Lung microvascular endothelial cell (primary cell): ENCODE measurements at regions not wholly inside any gene's neighbourhood (a gene's known extent, or its start where the extent isn't known, plus 50 kb on each side); places are given as distances from the start of the nearest gene placed in this dataset.
"Not testable (repeated sequence)": the region's sequence is repeated elsewhere in the genome, so short reads cannot be mapped to it uniquely, and the experiment has no call there.

Experiments used
- DNase-seq, 2 donors: peaks; one replicate each; pipeline versions ENCODE4 v3.0.0 to v3.0.0-alpha.2; 2010; ENCODE audit warnings: low read depth in 2 of 2

DNA sequence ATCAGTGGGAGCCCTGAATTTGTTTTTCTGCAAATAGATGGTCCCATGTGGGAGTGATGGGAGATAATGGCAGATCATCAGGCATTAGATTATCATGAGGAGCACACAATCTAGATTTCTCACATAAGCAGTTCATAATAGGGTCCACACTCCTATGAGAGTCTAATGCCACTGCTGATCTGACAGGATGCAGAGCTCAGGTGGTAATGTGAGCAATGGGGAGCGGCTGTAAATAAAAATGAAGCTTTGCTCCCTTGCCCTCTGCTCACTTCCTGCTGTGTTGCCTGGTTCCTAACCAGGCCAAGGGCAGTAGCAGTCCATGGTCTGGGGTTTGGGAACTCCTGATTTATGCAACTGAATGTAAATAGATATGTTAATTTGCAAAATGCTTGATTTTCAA is 538.6 kb downstream of the TRAM1L1 start:
- no peak for DNase-seq

DNA sequence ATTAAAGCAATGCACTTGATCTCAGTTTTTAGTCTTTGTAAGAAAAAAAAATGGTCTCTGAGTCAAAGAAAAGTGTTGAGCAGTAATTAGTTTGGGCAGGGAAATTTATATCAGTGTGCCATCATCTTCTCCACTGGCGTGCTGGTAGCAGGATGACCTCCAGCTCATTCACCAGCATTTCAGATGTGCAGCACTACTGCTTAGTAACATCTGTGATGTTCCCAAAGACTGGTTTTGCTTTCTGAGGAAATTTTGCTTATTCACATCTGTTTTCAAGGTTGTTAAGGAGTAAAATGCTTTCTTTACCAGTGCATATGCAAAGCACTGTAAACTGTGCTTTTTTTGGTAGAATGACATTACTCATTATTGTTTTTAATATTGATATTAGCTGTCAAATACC is 540.4 kb downstream of the TRAM1L1 start:
- DNase-seq = no peak

DNA sequence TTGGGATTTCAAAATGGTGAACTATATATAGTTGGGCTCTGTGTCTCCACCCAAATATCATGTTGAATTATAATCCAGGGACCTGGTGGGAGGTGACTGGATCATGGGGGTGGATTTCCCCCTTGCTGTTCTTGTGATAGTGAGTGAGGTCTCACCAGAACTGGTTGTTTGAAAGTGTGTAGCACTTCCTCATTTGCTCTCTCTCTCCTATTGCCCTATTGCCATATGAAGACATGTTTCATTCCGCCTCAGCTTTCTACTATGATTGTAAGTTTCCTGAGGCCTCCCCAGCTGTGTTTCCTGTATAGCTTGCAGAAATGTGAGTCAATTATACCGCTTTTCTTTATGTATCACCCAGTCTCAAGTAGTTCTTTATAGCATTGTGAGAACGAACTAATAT is 545.6 kb downstream of the TRAM1L1 start:
- no peak for DNase-seq

DNA sequence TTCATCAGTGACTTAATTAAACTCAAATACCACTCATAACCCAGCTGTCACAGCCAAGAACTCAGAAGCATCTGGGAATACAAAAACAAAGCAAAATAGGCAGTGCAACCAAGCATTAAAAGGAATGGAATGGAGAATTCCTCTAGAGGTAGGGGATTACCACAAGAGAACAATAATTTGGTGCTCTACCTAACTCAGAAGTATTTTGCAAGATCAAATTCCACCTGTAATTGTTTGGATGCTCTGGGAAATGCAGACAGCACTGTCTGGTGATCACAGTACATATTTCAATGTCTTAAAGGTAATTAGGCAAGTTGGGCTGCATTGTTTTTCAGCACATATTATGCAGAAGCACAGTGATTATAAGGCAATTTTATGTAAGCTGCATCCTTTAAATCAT is 547.5 kb downstream of the TRAM1L1 start:
- DNase-seq = no peak

DNA sequence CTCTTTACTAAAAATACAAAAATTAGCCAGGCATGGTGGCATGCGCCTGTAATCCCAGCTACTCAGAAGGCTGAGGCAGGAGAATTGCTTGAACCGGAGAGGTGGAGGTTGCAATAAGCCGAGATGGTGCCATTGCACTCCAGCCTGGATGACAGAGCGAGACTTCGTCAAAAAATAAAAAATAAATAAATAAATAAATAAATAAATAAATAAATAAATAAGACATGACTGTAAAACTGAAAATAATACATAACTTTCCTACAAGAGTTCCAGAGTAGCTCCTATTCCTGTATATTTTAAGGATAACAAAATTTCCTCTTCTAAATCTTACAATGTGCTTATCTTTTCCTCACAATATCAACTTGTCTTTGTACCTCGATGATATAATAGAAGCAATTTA is 549.4 kb downstream of the TRAM1L1 start:
- DNase-seq = not testable (repeated sequence)

DNA sequence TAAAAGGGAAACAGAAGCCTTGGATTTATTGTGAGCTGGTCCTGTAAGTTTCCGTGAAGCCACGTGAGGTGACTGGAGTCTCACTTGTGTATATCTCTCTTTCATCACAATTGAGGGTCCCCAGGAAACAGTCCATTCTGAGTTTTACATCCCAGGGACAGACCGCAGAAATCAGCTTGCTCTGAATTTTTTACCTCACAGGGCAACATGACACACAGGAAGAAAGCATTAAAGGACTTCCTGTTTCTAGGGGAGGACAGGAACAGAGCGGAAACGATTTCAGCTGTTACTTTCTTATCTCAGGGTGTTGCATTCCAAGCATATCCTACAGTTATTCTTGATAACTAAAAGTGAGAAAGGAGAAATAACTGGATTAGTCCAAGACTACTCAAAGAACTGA is 553.5 kb downstream of the TRAM1L1 start:
- no peak for DNase-seq

DNA sequence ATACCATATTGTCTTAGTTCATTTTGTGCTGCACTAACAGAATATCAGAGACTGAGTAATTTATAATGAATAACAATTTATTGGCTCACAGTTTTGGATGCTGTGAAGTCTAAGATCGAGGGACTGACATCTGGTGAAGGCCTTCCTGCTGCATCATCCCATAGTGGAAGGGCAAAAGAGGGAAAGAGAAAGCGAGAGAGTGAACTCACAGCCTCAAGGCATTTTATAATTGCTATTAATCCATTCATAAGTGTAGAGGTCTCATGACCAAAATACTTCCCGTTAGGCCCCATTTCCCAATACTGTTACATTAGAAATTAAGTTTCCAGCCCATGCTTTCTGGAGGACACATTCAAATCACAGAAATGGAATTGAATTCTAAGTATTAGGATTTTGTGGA is 554.4 kb downstream of the TRAM1L1 start:
- DNase-seq = no peak

DNA sequence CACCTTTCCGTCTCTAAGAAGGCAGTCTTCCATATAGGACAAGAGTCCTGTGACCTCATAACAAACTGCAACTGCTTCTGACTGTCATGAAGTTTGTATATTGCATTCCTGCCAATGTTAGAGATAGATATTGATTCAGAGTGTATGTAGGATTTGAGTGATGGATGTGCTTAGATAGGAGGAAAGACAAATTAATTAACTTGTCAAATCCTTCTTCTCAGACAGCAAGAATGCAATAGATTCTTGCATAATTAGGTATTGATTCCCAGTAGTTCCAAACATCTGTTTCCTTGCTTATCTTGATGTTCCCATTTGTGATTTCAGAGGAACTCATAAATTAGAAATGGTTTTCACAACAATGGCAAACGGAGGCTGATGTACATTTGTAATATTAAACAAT is 555.3 kb downstream of the TRAM1L1 start:
- no peak for DNase-seq

DNA sequence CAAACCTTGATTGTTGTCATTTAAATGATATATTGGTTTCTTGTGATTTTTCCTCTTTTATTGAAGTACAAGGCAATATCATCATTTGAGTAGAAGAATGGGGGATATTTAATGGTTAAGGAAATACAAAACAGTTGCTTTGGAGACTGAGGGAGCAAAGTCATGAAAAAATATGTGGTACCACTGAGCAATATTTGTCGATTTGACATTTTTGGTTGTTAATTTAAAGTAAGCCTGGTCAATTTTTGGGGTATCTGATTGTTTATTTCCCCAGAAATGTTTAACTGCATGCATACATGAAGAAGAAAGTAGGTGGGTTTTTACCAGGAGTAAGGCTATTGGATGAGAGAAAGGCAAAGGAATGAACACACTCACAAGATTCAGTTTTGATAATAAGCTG is 556.2 kb downstream of the TRAM1L1 start:
- no peak for DNase-seq

DNA sequence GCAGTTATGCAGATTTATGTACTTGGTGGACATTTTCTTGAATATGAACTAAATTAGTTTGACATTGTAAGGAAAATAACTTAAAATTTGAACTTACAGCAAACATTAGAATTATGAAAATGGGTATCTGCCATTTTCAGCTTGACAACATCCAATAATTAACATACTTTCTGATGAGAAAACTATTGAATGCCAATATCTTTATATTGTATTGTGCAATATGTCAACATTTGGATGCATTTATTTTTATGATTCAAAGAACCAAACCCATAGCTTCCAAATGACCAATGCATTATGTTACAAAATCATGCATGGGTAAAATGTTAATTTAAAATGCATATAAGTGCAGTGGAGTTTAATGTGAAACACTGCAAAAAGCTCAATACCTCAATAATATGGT is 562.5 kb downstream of the TRAM1L1 start:
- DNase-seq = no peak

DNA sequence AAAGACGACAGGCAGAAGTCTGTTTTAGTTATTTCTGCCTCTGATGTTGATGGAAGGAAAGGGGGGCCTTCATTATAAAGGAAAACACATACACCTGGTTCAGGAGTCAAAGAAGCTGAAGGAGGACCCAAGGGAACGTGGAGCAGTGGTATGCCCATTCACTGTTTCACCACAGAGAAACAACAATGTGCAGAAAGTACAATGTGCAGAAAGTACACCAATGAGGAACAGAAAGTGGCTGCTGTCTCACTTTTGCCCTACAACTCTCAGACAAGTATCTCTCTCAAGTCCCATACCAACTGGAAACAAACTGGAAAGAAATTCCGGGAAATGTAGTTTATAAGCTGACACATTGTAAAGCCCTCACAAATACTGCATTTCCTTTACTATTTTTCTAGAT is 564.5 kb downstream of the TRAM1L1 start:
- no peak for DNase-seq

DNA sequence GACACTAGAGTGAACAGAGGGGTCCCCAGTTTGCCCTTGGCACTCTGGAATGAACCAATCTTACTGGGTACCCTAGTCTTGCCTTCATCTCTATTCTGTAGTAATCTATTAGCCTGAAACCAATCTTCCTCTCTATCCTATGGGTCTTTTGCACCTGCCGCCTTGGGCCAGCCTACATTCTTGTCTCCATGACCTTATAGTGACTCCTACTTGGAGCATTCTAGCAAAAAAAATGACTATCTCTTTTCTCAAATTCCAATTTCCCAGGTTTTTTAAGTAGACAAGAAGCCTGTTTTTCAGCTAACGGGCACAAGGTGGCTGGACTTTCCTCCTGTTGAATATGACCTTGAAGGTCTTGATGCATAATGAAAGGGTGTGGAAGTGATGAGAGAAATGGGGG is 568.7 kb downstream of the TRAM1L1 start:
- DNase-seq = no peak

DNA sequence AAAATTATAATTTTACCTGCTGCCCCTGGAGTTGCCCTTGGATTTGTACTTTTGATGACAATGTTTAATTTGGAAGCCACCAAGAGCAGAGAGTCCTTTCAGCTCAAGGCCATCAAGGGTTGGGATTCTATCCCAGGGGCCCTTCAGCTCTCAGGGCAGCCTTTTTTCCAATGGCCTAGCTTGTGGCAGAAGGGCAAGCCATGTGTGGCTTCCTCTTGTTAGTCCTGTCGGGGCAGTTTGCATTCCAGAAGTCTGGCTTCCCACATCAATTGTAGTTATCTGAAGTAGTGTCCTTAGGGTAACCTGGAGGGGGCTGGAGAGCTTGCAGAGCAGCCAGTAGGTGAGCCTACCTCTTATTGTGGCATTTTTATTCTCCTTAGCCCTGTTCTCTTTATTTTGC is 569.4 kb downstream of the TRAM1L1 start:
- DNase-seq = no peak

DNA sequence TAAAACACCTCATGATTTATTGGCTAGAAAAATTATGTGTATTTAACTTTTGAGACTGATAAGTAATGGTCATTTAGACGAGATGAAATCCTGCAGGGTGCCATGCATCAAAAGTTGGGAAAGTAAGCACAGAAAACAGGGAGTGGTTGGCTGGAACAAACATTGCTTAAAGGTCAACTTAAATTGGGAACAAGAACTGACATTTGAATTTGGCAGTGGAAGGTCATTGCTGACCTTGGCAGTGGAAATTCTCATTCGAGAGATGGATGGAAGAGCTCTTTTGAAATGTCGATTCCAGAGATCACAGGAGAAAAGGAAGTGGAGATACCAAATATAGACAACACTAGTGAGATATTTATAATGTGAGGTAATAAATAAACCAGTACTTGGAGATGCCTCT is 572.8 kb downstream of the TRAM1L1 start:
- no peak for DNase-seq

DNA sequence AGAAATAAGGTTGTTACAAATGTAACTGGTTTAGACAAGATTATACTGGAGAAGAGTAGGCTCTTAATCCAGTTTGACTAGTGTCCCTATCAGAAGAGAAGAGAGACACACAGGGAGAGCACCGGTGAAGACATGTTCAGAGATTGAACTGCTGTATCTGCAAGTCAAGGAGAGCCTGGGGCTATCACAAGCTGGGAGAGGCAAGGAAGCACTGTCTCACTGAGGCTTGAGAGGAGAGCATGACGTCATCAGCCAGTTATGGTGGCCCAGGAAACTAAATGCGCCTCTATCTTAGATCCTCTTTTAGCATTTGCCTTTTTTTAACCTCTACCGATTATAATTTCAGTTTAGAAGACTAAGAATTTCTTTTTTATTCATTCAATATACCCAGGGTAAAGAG is 583.4 kb downstream of the TRAM1L1 start:
- no peak for DNase-seq

DNA sequence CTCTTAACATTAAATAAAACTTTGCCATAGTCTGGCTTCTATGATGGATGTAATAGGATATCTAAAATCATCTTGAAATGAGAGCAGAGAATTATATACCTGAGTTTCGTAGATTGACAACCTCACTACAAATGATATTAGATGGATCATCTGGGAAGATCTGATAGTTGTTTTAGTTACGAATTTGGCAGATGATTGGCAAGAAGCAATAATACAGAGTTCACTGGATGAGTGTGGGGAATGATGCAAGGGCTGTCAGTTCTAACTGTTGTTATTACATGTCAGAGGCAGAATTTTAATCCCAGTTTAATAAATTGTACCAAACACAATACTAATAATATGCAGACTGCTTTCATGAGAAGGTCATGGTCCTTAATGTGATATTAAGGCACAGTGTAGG is 585.2 kb downstream of the TRAM1L1 start:
- no peak for DNase-seq

DNA sequence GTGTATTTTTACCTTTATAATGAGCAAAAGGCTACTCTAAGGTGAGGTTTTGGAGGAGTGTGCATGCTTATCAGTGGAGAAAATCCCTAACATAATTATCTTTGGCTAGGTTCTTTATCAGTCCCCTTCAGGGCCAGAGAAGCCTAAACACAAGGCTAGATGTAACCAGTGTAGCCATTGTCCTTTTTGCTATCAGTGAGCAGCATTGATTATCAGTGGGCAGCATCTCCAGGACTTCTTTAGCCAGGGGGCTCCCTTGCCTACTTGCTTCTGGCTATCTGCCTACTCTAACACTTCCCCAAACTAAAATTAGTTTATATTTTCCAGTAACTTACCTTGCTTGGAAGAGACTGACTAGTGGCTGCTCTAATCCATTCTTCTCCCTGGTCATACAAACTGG is 595.6 kb downstream of the TRAM1L1 start:
- DNase-seq = no peak

DNA sequence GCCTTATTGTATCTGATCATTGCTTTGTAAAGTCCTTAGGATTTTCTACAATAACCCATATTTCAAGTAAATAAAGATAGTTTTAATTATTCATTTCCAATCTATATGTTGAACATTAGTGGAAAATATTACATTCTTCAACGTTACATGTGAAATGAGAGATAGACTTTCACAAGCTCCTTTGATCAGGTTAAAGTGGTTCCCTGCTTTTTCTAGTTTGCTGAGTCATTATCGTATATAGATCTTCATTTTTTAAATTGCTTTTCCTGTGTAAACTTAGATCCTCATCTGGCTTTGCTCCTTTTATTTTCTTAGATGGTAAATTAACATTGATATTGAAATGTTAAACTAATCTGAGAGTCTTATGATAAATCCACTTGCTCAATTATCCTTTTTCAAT is 599.0 kb downstream of the TRAM1L1 start:
- no peak for DNase-seq

DNA sequence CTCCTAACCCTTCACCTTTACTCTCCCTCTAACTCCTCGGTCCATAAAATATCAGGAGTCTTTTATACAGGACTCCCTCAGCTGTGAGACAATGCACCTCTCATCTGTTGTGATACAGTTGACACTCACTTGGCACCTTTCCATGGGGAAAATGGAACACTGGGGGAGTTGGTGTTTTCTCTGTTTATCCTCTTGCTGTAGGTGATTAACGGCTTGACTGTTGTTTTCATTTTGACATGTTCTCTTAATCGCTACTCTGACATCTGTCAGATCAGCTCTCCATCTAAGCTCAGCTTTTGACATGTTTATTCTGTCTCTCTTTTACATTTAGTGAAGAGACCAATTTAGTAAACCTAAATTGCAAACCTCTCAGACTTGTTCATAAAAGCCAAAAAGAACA is 604.8 kb downstream of the TRAM1L1 start:
- DNase-seq = no peak

DNA sequence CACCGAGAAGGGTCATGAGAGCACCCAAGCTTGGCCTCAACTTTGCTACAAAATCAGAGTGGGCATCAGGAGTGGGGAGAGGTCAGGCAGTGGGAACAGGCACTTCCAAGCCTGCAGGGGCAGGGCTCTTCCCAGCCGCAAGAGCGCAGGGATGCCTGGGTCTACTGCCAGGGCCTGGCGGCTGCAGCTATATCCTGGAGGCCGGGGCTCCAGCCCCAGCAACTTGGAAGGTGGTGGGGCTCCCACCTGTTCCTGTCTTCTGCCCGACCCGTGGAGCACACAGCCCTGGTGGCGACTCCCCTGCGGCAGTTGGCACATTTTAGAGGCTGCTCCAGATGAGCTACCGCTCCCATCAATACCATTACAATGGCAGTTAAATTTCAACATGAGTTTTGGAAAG is 607.0 kb downstream of the TRAM1L1 start:
- no peak for DNase-seq

DNA sequence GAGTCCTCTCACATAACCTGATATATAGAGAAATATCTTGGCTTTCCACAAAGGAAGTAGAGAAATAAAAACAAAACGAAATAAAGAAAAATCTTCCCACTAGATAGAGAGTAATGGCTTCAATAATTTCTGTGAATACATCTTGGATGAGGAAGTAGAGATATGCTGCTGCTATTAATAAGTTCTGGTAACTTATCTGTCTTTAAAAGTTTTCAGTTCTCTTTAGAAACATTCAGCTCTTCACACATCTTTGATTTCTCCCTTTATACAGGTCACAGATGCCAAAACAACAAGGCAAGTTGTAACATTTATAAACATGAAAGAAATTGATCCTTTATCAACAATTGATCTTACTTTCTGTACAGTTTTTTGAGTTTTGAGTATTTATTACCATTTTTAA is 615.8 kb downstream of the TRAM1L1 start:
- no peak for DNase-seq

DNA sequence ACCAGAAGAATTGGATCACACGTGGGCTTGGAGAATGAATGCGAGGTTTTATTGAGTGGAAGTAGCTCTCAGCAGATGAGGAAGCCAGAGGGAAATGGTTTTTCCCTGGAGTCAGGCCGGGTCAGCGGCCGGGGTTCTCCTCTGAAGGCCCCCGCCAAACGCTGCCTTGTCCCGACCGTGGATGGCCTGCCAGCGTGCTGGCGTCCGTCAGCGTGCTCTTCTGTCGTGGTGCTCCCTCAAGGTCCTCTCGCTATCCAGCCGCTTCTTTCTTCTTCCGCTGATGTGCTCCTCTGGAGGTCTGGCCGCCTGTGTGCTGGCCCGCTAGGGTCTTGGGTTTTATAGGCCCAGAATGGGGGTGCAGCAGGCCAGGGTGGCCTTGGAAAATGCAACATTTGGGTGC is 632.2 kb downstream of the TRAM1L1 start:
- no peak for DNase-seq

DNA sequence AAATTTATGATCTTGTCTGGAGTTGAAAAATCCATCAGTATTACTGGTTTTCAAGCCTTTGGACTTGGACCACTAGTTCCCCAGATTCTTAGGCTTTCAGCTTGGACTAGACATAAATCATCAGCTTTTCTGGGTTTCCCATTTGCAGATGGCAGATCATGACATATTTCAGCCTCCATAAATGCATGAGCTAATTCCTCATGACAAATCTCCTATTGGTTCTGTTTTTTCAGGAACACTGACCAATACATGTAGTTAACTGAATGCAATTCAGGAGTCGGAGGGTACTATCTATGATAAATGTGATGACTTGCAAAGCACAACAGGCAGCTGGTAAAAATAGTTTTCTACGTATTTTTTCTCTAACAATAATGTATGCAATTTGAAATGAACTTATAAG is 635.6 kb downstream of the TRAM1L1 start:
- DNase-seq = no peak

DNA sequence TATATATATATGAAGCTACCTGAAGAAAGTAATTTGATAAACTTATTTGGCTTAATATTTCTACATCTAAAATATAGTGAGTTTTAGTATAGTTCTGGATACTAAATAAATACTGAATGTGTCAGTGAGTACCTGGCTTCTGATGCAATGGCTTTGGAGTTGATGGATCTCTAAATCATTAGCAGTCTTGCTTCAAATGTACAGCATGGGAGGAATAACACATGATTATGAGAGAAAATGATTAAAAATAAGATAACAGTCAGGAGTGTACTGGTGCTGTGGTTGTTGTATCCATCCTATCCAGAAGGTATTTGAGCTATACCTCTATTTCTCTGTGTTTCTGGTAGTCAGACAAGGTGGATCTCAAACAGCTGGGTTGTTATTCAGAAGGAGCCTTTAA is 641.3 kb downstream of the TRAM1L1 start:
- DNase-seq = no peak
